ENCODE measurements at regions not wholly inside any gene's neighbourhood (a gene's known extent, or its start where the extent isn't known, plus 50 kb on each side); places are given as distances from the start of the nearest gene placed in this dataset.

- DNase-seq (ENCODE audit: low spot score), result no peak
These were observed 86.1 kb upstream of the CD83 start for GRCh38 chr6:14031516-14031915.

- no peak for DNase-seq (ENCODE audit: low spot score)
These were observed 82.3 kb upstream of the CD83 start for GRCh38 chr6:14035071-14035847.

GRCh38 chr6:14035874-14036273, 81.7 kb upstream of the CD83 start:
- no peak for DNase-seq (ENCODE audit: low spot score)

GRCh38 chr6:14036911-14037310, 80.7 kb upstream of the CD83 start:
- DNase-seq (ENCODE audit: low spot score), result no peak

DNA sequence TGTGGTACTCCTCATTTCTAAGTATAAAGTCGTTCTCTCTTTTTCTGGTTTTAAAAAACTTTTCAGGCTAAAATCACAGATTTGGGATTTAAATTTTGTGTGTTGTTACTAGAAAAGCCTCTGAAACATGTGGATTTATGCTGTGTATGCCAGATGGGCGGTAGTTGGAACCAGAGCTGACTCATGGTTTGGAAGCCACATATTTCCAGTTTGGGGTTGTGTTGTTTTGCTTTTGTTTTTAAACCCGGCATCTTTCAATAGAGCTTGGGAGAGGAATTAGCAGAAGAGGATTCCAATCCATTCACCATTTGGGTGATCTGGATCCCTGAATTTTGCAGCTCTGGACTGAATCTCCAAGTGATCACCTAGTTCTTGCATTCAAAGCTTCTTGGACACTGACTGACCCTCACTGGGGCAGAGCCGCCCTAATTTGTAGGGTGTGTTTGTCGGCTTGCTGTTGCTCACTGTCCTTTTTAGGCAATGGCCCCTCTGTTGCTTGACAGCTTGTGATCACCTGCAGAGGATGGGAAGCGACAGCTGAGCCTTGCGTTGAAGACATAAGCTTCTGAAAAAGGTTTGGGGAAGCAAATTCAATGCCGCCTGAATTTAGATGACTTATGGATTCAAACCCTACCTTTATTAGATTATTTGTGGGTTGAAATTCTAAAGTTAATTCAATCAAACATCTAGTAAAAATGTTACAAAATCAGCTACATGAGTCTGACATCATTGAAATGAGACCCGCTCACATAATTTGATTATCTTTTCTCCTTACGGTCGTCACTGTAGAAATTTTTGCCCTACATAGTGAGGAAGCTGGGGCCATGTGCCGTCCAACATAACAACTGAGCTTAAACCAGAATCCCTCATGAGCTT, 79.9 kb upstream of the CD83 start:
- DNase-seq (ENCODE audit: low spot score), result no peak

- no peak for DNase-seq (ENCODE audit: low spot score)
These were observed 78.8 kb upstream of the CD83 start for GRCh38 chr6:14038467-14039437.

GRCh38 chr6:14040042-14040441, 77.5 kb upstream of the CD83 start:
- no peak for DNase-seq (ENCODE audit: low spot score)

- peak; percentile 36 for DNase-seq (ENCODE audit: low spot score)
These were observed 71.0 kb upstream of the CD83 start for GRCh38 chr6:14046476-14047068.

- DNase-seq (ENCODE audit: low spot score), result no peak
These were observed 70.3 kb upstream of the CD83 start for GRCh38 chr6:14047151-14047740.

DNA sequence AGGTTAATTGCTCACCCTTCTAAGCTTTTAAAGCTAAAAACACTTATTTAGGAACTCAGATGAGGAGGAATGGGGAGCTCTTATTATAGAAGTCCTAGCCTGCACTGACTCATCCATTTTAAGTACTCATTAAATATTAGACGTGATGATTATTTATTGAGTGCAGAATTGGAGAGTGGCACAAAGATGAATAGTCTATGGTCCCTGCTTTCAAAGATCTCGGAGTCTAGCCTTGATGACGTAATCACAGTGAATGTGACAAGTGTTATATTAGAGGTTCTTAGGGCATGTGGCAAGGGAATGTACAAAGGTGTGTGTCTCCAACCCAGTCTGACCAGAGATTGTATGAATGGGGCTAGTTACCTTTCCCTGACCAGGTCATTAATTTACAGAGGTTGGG, 68.7 kb upstream of the CD83 start:
- no peak for DNase-seq (ENCODE audit: low spot score)

- no peak for DNase-seq (ENCODE audit: low spot score)
These were observed 66.2 kb upstream of the CD83 start for GRCh38 chr6:14051355-14051754.

DNA sequence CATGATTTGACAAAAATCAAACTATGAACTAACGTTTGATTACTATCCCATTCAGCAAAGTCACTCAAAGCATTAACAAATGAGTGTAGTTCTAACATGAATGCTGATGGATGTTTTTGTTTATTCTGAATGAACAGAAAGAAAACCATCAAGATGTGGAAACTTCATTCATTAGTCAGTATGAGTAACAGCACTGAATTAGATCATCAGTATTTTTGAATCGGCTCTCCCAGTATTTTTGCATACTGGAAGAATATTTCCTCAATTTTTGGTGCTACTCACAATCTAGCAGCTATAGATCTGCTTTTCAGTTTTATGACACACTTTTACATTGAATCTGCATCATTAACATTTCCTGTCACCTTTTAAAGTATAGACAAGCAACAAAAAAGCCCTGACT, 63.8 kb upstream of the CD83 start:
- no peak for DNase-seq (ENCODE audit: low spot score)

DNA sequence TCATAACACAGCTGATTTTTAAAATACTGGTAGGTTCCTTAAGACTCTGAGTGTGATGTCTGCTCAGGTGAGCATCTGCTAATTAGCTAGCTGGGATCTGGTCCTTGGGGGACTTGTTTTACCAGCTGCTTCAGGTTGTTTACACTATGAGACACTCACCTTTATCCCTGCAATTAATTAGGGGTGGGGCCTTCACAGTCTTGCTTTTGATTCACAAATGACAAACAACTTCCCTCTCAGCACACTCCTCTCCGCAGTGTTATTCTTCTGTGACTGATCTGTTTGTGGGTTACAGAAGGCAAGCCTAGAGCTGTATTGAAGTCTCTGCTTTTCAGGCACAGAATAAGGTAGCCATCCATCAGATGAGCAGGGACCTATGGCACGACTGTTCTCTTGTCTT, 62.0 kb upstream of the CD83 start:
- no peak for DNase-seq (ENCODE audit: low spot score)

DNA sequence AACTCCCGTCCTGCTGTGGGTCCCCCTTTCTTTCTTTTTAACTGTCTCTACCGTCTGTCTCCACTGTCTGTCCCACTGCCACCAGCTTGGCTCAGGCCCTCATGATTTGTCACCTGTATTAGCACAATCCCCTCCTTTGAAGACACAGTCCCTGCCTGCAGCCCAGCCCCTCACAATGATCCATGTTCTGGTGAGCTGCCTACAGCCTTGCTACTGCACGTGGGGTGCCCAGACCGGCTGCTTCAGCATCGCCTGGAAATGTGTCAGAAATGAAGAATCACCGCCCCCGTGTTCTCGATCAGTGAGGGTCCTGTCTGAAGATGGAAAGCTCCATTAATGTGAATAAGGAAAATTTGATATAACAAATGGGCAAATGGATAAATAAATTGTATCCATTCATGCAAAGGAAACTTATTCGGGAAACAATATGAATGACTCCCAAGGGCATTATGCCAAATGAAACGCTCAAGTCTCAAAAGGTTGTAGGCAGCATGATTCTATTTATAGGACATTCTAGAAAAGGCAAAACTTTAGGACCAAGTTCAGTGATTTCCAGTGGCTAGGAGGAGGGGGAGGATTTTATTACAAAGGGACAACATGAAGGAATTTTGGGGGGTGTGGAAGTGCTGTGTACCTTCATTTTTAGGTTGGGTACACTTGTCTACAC, 59.4 kb upstream of the CD83 start:
- DNase-seq (ENCODE audit: low spot score), result no peak

GRCh38 chr6:14058735-14059134, 58.8 kb upstream of the CD83 start:
- DNase-seq (ENCODE audit: low spot score), result no peak

DNA sequence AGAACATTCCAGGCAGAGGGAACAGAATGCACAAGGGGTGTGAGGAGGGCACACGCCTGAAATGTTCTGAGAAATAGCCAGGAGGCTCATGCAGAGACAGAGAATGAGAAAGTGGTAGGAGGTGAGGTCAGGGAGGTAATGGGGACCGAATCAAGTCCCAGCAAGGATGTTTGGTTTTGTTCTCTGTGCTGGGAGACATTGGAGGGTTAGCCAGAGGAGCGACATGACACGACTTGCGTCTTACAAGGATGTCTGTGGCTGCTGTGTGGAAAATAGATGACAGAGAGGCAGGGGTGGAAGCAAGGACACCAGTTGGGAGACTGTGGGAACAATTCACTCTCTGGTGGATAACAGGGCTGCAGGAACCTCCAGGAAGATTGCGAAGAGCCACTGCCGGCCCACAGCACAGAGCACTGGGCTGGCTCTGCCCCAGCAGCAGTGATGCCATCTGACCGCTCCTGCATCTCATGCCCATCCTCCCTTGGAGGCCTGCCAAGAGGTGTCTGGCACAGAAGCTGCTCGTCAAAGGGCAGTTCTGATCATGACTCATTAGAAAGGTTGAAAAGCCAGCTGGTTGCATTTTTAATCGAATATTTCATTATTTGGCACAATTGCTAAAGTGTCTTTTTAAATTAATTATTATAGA, 57.7 kb upstream of the CD83 start:
- no peak for DNase-seq (ENCODE audit: low spot score)

DNA sequence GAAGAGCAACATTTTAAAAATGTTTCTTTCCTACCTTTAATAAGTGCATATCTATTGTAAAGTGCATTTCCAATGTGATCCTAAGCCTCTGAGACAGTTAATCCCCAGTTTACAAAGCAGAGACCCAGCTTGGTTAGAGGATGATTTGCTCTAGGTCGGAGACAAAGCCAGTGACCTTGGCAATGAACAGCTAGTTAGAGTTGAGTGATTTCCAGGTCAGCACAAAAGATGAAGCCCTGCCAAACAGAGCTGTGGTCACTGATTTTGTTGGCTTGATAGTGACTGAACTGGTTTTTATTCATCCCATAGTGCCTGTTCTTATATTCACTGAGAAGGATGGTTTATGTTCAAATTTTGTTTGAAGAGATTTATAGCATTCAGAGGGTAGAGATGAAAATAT, 56.6 kb upstream of the CD83 start:
- DNase-seq (ENCODE audit: low spot score), result no peak

GRCh38 chr6:14061643-14062042, 55.9 kb upstream of the CD83 start:
- no peak for DNase-seq (ENCODE audit: low spot score)

DNA sequence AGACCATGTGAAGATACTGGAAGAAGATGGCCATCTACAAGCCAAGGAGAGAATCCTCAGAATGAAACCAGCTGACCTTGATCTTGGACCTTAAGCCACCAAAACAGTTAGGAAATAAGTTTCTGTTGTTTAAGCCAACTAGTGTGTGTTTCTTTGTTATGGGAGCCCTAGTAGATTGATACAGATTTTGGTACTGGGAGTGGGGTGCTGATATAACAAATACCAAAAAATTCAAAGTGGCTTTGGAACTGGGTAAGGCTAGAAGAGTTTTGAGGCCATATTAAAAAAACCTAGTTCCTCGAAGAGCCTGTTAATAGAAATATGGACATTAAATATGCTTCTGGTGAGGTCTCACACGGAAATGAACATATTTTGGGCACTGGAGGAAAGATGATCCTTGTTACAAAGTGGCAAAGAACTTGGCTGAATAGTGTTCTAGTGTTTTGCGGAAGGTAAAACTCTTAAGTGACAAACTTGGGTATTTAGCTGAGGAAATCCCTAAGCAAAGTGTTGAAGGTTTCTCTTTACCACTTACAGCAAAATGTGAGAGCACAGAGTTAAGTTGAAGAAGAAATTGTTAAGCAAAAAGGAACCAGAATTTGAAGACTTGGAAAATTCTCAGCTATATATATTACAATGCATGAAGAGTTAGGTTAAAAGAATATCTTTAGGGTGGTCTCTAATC, 55.1 kb upstream of the CD83 start:
- no peak for DNase-seq (ENCODE audit: low spot score)

DNA sequence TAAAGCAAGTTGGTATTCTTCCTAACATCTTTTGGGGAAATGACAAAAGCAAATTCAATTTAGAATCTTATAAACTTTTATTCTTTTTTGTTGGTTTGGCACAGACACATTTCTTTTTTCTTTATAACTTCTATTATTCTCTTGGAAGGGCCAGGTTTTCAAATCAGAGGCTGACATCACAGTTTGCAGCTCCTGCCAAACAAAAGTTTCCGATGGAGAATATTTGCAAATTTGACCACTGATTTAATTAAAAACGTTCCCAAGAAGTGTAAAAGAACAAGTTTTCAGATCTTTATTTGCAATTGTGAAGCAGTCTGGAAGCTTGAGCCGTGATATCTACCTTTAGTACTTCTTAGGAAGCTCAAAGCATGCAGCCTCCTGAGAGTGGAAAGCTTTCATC, 53.8 kb upstream of the CD83 start:
- DNase-seq (ENCODE audit: low spot score), result no peak

All from pons (tissue), 1 donor.